ENCODE measurements at regions not wholly inside any gene's neighbourhood (a gene's known extent, or its start where the extent isn't known, plus 50 kb on each side); places are given as distances from the start of the nearest gene placed in this dataset.
"Not testable (repeated sequence)": the region's sequence is repeated elsewhere in the genome, so short reads cannot be mapped to it uniquely, and the experiment has no call there.

GRCh38 chr10:83372646-83373045 lies 766.7 kb upstream of the GHITM start:
- no peak for DNase-seq

GRCh38 chr10:83373671-83374070 lies 765.6 kb upstream of the GHITM start:
- no peak for DNase-seq

- no peak for DNase-seq
These were observed 764.6 kb upstream of the GHITM start for GRCh38 chr10:83374741-83375140.

DNA sequence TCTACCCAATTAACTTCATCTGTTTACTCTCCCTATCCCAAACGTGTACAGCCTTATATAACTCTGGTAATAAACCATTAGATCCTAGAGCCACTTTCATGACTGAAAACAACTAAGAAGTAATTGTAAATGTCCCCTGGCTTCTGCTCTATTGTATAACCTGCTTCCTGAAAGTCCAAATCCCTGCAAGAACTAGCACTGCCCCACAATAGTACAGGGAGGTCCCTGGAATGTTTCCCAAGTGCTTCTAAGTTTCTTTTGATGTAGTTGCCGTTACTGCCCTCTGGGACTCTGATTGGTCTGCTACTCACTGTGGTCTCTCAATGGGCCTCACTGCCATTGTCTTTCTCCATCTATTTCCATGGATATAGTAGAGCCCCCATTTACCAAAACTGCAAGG lies 764.0 kb upstream of the GHITM start:
- no peak for DNase-seq

DNA sequence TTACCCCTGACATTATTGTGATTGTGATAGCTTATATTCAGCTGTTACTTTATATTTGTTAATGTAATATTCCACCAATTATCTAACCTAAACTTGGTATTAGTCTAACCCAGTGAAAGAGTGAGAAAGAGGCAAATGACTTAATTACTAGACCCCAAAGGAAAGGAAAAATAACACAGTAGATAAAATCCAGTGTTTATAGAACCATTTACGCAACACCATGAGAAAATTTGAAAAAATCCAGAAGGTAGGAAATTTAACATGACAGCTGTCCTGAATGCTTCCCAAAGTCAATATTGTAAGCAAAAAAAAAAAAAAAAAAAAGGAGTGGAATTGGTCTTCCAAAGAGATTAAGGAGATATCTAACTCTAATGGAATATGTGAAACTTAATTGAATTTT lies 741.5 kb upstream of the GHITM start:
- no peak for DNase-seq

DNA sequence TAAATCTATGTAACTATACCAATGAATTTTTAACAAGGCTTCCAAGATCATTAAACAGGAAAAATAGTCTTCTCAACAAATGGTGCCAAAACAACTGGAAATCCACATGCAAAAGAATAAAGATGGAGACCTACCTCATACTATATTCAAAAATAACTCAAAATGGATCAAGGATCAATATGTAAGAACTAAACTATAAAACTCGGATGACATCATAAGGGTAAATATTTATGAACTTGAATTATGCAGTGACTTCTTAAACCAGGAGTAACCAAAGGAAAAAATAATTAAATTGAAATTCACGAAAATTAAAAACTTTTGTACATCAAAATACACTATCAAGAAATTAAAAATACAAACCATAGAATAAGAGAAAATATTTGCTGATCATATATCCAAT lies 728.7 kb upstream of the GHITM start:
- DNase-seq: no peak

GRCh38 chr10:83425306-83425705 lies 714.0 kb upstream of the GHITM start:
- no peak for DNase-seq

DNA sequence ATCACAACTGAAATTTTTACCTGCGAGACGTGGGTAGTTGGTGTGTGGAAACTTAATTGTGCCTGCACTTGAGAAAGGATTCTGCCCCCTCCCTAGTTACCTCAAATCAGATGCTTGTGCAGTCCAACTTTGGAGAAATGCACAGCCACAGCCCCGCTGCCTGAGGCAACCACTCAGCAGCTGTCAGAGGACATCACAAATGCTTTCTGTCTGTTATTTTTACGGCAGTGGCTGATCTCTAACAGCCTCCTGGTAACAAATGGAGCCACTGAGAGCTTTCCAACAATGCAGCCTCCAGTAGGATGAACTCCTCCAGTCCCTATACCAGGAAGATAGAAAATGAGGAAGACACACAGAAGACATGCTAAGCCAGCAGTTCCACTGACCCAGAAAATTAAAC lies 712.2 kb upstream of the GHITM start:
- no peak for DNase-seq

- DNase-seq: no peak
These were observed 706.9 kb upstream of the GHITM start for GRCh38 chr10:83432261-83433045.

GRCh38 chr10:83433705-83434104 lies 705.6 kb upstream of the GHITM start:
- DNase-seq: no peak

GRCh38 chr10:83448013-83448412 lies 691.3 kb upstream of the GHITM start:
- DNase-seq: no peak

- no peak for DNase-seq
These were observed 680.7 kb upstream of the GHITM start for GRCh38 chr10:83458611-83459010.

GRCh38 chr10:83459124-83459523 lies 680.2 kb upstream of the GHITM start:
- DNase-seq: no peak

DNA sequence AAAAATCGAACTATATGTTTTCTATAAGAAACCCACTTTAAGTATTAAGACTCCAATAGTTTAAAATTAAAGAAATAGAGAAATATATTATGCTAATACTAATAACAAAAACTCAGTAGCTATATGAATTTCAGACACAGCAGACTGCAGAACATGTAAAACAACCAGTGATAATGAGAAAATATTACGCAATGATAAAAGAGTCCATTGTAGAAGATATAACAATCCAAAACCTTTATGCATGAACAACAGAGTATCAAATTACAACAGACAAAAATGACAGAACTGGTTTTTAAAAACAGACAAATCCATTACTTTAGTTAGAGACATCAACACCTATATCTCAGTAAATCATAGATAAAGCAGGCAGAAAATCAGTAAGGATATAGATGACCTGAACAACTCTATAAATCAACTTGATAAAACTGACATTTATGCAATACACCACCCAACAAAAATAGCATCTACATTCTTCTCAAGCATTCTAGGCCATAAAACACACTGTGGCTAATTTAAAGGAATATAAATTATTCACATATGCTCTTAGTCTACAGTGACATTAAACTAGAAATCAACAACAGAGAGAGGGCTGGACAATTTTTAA lies 669.5 kb upstream of the GHITM start:
- DNase-seq: no peak

- no peak for DNase-seq
These were observed 663.1 kb upstream of the GHITM start for GRCh38 chr10:83476211-83476610.

GRCh38 chr10:83489161-83489560 lies 650.1 kb upstream of the GHITM start:
- no peak for DNase-seq

DNA sequence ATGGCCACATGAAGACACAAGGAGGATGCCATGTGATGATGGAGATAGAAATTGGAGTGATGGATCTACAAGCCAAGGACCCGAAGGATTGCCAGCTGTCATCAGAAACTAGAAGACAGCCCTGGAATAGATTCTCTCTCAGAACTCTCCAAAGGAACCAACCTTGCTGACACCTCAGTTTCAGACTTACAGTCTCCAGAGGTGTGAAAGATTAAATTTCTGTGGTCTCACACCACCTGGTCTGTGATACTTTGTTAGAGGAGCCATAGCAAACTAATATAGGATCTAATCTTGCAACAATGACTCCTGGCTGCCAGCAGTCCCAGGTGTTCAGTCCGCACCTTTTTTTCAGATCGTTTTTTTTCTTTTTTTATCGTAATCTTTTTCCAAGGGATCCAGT lies 647.3 kb upstream of the GHITM start:
- DNase-seq: no peak

GRCh38 chr10:83512681-83513080 lies 626.6 kb upstream of the GHITM start:
- no peak for DNase-seq

- no peak for DNase-seq
These were observed 624.3 kb upstream of the GHITM start for GRCh38 chr10:83515001-83515400.

GRCh38 chr10:83516788-83517187 lies 622.5 kb upstream of the GHITM start:
- no peak for DNase-seq

GRCh38 chr10:83517456-83517855 lies 621.9 kb upstream of the GHITM start:
- no peak for DNase-seq

- no peak for DNase-seq
These were observed 620.5 kb upstream of the GHITM start for GRCh38 chr10:83518779-83519178.

DNA sequence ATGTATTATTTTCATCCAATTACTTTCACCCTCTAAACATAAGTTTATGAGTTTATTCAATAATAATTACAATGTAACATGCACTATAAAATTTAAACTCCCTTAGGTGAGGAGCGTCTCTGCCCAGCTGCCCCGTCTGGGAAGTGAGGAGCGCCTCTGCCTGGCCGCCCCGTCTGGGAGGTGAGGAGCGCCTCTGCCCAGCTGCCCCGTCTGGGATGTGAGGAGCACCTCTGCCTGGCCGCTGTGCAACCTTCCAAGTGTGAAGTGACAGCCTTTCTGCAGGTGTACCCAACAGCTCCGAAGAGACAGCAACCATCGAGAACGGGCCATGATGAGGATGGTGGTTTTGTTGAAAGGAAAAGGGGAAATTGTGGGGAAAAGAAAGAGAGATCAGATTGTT lies 618.9 kb upstream of the GHITM start:
- DNase-seq: not testable (repeated sequence)

DNA sequence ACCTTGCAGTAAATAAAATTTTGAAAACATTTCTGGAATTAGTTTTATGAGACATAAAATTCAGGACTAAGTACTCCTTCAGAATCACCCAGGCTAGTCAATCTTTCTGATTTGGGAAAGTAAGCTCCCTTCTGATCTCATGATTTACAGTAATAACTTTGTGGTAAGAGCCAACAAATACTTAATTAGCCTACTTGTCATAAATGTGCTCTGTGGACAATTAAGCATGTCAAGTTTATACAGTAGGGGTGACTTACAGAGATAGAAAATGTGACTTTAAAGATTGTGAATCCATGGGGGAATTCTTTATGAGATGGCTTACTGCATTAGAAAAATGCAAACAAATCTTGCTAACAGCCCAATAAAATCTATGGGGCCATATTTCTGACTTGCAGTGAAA lies 616.9 kb upstream of the GHITM start:
- DNase-seq: no peak

DNA sequence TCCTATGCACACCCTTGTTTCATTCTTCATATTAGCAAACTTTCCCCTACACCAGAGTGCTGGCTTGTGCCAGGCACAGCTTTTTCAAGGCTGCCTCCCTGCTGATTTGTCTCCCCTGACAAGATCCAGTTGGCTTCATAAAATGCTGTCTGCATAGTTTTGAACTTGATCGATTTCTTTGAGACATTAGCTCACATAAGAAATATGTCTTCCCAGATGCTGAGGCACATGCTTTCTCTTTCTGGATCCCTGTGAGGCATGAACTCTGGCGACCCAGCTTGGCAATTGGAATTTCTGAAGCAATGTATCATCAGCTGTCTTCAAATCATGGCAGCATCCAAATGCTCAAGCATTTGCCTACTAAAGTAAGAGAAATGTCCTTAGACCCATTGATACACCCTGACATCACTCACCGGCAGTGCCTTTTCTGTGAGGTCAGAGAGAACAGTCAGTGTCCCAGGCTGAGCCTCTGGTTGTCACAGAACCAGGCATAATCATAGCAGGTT lies 616.4 kb upstream of the GHITM start:
- no peak for DNase-seq

Measured in NCI-H1048 (cell line).